WERI-Rb-1 (cell line): ENCODE measurements at regions not wholly inside any gene's neighbourhood (a gene's known extent, or its start where the extent isn't known, plus 50 kb on each side); places are given as distances from the start of the nearest gene placed in this dataset.

Experiments used
- DNase-seq: peaks from one replicate; pipeline ENCODE4 v3.0.0-alpha.2; 2020
- H3K27ac ChIP-seq: fragments of 250-450 bp; sonication (Bioruptor Pico); 2 replicates; pipeline ENCODE4 v1.5.1; 2020; ENCODE audit warnings: mild to moderate bottlenecking, moderate library complexity
- H3K27me3 ChIP-seq: fragments of 250-450 bp; sonication (Bioruptor Pico); 2 replicates; pipeline ENCODE4 v1.5.1; 2021; ENCODE audit warnings: mild to moderate bottlenecking, low read depth, moderate library complexity; ENCODE audit not compliant: insufficient read depth, severe bottlenecking
- H3K36me3 ChIP-seq: fragments of 250-450 bp; sonication (Bioruptor Pico); 2 replicates; pipeline ENCODE4 v1.5.1; 2020; ENCODE audit warnings: mild to moderate bottlenecking, moderate library complexity
- H3K4me3 ChIP-seq: 2 replicates; pipeline ENCODE4 v1.5.1; 2011; ENCODE audit warnings: low read depth, mild to moderate bottlenecking, control low read depth, low read length
- H3K9me3 ChIP-seq: fragments of 250-450 bp; sonication (Bioruptor Pico); 2 replicates; pipeline ENCODE4 v1.5.1; 2021; ENCODE audit warnings: mild to moderate bottlenecking, moderate library complexity; ENCODE audit not compliant: severe bottlenecking
- CTCF ChIP-seq: IDR thresholded peaks from 2 replicates; pipeline ENCODE4 v1.5.1; 2011; ENCODE audit warnings: low read depth, mild to moderate bottlenecking, control low read depth, inconsistent platforms, low read length

- no peaks in the 10 kb centered on the region for H3K27me3 ChIP-seq
- H3K27ac ChIP-seq = no peak overlapping the region
- DNase-seq = no peak
- no peaks in the 10 kb centered on the region for H3K36me3 ChIP-seq
- H3K9me3 ChIP-seq = no peaks in the 10 kb centered on the region
- H3K4me3 ChIP-seq = no peak overlapping the region
- TF ChIP-seq CTCF = no peak
Observed at GRCh38 chr6:140677781-140678528, 1303.5 kb upstream of the CITED2 start.

- TF ChIP-seq CTCF = peak; percentile 42; the same call in 1 of the 2 replicates
- Histone ChIP-seq H3K9me3 (no peaks in the 10 kb centered on the region), H3K27me3 (no peaks in the 10 kb centered on the region), H3K27ac (no peak overlapping the region), H3K36me3 (no peaks in the 10 kb centered on the region), H3K4me3 (no peak overlapping the region)
- DNase-seq = no peak
Observed at GRCh38 chr6:140671926-140672325, 1297.5 kb upstream of the CITED2 start.

- H3K9me3 ChIP-seq = no peaks in the 10 kb centered on the region
- H3K4me3 ChIP-seq = no peak overlapping the region
- no peak overlapping the region for H3K27ac ChIP-seq
- no peak for TF ChIP-seq CTCF
- no peaks in the 10 kb centered on the region for H3K27me3 ChIP-seq
- no peaks in the 10 kb centered on the region for H3K36me3 ChIP-seq
- DNase-seq = no peak
Observed at GRCh38 chr6:140670021-140670420, 1295.6 kb upstream of the CITED2 start.

GRCh38 chr6:140669321-140669720 lies 1294.9 kb upstream of the CITED2 start:
- Histone ChIP-seq H3K27me3 (no peaks in the 10 kb centered on the region), H3K36me3 (no peaks in the 10 kb centered on the region), H3K9me3 (no peaks in the 10 kb centered on the region), H3K27ac (no peak overlapping the region), H3K4me3 (no peak overlapping the region)
- no peak for TF ChIP-seq CTCF
- DNase-seq = no peak

GRCh38 chr6:140663772-140664171 lies 1289.3 kb upstream of the CITED2 start:
- H3K4me3 ChIP-seq = no peak overlapping the region
- no peaks in the 10 kb centered on the region for H3K36me3 ChIP-seq
- no peak for DNase-seq
- no peaks in the 10 kb centered on the region for H3K9me3 ChIP-seq
- TF ChIP-seq CTCF = no peak
- H3K27me3 ChIP-seq = no peaks in the 10 kb centered on the region
- H3K27ac ChIP-seq = no peak overlapping the region

GRCh38 chr6:140663094-140663493 lies 1288.6 kb upstream of the CITED2 start:
- Histone ChIP-seq H3K36me3 (no peaks in the 10 kb centered on the region), H3K27ac (no peak overlapping the region), H3K27me3 (no peaks in the 10 kb centered on the region), H3K4me3 (no peak overlapping the region), H3K9me3 (no peaks in the 10 kb centered on the region)
- DNase-seq = no peak
- TF ChIP-seq CTCF = no peak
